Panc1 (cell line): ENCODE measurements at regions not wholly inside any gene's neighbourhood (a gene's known extent, or its start where the extent isn't known, plus 50 kb on each side); places are given as distances from the start of the nearest gene placed in this dataset.

Source experiments
- POLR2AphosphoS5 ChIP-seq: IDR thresholded peaks from 2 replicates; pipeline ENCODE4 v1.6.1; 2012; ENCODE audit warnings: mild to moderate bottlenecking, low read depth, low read length, moderate library complexity
- TF ChIP-seq, protein P1 (sequence below), 2 experiments: IDR thresholded peaks; 2 replicates each; pipeline ENCODE4 v1.6.1; 2011 to 2012; ENCODE audit warnings: low read depth in 2 of 2, control low read depth in 1 of 2, low read length in 1 of 2, mild to moderate bottlenecking in 1 of 2, moderate library complexity in 1 of 2; ENCODE audit not compliant: insufficient read depth in 1 of 2

- no peak for TF ChIP-seq POLR2AphosphoS5
- TF ChIP-seq, protein P1, sequence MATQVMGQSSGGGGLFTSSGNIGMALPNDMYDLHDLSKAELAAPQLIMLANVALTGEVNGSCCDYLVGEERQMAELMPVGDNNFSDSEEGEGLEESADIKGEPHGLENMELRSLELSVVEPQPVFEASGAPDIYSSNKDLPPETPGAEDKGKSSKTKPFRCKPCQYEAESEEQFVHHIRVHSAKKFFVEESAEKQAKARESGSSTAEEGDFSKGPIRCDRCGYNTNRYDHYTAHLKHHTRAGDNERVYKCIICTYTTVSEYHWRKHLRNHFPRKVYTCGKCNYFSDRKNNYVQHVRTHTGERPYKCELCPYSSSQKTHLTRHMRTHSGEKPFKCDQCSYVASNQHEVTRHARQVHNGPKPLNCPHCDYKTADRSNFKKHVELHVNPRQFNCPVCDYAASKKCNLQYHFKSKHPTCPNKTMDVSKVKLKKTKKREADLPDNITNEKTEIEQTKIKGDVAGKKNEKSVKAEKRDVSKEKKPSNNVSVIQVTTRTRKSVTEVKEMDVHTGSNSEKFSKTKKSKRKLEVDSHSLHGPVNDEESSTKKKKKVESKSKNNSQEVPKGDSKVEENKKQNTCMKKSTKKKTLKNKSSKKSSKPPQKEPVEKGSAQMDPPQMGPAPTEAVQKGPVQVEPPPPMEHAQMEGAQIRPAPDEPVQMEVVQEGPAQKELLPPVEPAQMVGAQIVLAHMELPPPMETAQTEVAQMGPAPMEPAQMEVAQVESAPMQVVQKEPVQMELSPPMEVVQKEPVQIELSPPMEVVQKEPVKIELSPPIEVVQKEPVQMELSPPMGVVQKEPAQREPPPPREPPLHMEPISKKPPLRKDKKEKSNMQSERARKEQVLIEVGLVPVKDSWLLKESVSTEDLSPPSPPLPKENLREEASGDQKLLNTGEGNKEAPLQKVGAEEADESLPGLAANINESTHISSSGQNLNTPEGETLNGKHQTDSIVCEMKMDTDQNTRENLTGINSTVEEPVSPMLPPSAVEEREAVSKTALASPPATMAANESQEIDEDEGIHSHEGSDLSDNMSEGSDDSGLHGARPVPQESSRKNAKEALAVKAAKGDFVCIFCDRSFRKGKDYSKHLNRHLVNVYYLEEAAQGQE (IDR thresholded peaks at IDR 0.05; ENCODE audit: insufficient read depth in 1 of 2, low read depth in 2 of 2, low read length in 1 of 2): no peak
Measured at GRCh38 chr2:188875104-188875503, 99.1 kb upstream of the COL3A1 start.
